Parathyroid adenoma (tissue), 2 donors: ENCODE measurements at regions not wholly inside any gene's neighbourhood (a gene's known extent, or its start where the extent isn't known, plus 50 kb on each side); places are given as distances from the start of the nearest gene placed in this dataset.

ENCODE experiments used
- H2AFZ ChIP-seq: fragments of 300-600 bp; sonication (generic); one replicate; pipeline ENCODE4 v1.7.0; 2017; ENCODE audit warnings: antibody characterized with exemption, mild to moderate bottlenecking
- H3K27ac ChIP-seq: fragments of 300-600 bp; sonication (generic); one replicate; pipeline ENCODE4 v1.7.0; 2017
- H3K27me3 ChIP-seq: fragments of 300-600 bp; sonication (generic); one replicate; pipeline ENCODE4 v1.7.0; 2017; ENCODE audit warnings: low read length; ENCODE audit not compliant: control insufficient read depth, insufficient read depth
- H3K36me3 ChIP-seq: fragments of 300-600 bp; sonication (generic); one replicate; pipeline ENCODE4 v1.7.0; 2017; ENCODE audit warnings: low read length; ENCODE audit not compliant: control insufficient read depth, insufficient read depth
- H3K4me1 ChIP-seq: fragments of 300-600 bp; sonication (generic); one replicate; pipeline ENCODE4 v1.7.0; 2017; ENCODE audit warnings: control low read depth
- H3K4me2 ChIP-seq: fragments of 300-600 bp; sonication (generic); one replicate; pipeline ENCODE4 v1.7.0; 2017; ENCODE audit warnings: low read length
- H3K4me3 ChIP-seq: fragments of 300-600 bp; sonication (generic); one replicate; pipeline ENCODE4 v1.7.0; 2017; ENCODE audit warnings: low read depth, low read length
- H3K79me2 ChIP-seq: fragments of 300-600 bp; sonication (generic); one replicate; pipeline ENCODE4 v1.7.0; 2017; ENCODE audit warnings: control low read depth
- H3K9ac ChIP-seq: fragments of 300-600 bp; sonication (generic); one replicate; pipeline ENCODE4 v1.7.0; 2017; ENCODE audit warnings: mild to moderate bottlenecking
- H3K9me3 ChIP-seq: fragments of 300-600 bp; sonication (generic); one replicate; pipeline ENCODE4 v1.7.0; 2017; ENCODE audit warnings: low read length; ENCODE audit not compliant: control insufficient read depth
- CTCF ChIP-seq: fragments of 300-600 bp; sonication (generic); IDR thresholded peaks from one replicate; pipeline ENCODE4 v1.7.0; 2017; ENCODE audit warnings: antibody characterized with exemption, mild to moderate bottlenecking
- donor health status: primary hyperparathyroidism.

DNA sequence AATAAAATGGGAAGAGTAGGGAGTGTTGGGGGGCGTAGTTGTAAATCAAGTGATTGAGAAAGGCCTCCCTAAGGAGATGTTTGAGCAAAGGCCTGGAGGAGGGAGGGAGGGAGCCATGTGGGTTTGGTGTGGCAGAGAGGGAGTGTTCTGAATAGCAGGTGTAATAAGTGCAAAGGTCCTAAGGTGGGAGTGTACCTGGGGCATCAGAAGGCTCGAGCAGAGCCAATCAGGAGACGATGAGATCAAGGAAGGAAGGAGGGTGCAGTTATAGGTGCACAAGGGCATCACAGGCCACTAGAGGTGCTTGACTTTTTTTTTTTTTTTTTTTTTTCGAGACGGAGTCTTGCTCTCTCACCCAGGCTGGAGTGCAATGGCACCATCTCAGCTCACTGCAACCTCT lies 77.9 kb upstream of the PLXNC1 start:
- TF ChIP-seq CTCF = no peak
- Histone ChIP-seq H3K79me2 (no peaks in the 10 kb centered on the region), H3K4me2 (no peak overlapping the region), H3K27ac (no peak overlapping the region), H3K4me3 (no peak overlapping the region), H2AFZ (no peak overlapping the region), H3K4me1 (no peaks in the 10 kb centered on the region), H3K27me3 (no peaks in the 10 kb centered on the region), H3K36me3 (no peaks in the 10 kb centered on the region), H3K9me3 (no peaks in the 10 kb centered on the region), H3K9ac (no peak overlapping the region)

DNA sequence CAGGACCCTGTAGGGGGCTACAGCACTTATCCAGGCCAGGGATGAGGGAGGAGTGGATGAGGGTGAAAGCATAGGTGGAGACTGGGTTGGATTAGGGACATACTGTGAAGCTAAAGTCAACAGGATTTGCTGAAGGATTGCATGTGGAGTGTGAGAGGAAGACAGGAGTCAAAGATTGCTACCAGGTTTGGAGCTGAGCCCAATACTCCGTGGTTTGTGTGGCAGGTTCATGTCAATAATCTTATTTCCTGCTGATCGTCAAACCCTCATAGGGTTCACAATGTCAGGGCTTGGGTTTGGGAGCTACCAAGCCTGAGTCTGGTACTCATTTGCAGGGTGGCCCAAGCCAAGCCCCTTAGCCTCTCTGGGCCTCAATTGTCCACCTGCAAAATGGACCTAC lies 77.1 kb upstream of the PLXNC1 start:
- Histone ChIP-seq H3K4me1 (no peaks in the 10 kb centered on the region), H3K36me3 (no peaks in the 10 kb centered on the region), H3K79me2 (no peaks in the 10 kb centered on the region), H3K4me3 (no peak overlapping the region), H3K27me3 (no peaks in the 10 kb centered on the region), H3K27ac (no peak overlapping the region), H2AFZ (no peak overlapping the region), H3K4me2 (no peak overlapping the region), H3K9me3 (no peaks in the 10 kb centered on the region), H3K9ac (no peak overlapping the region)
- TF ChIP-seq CTCF = no peak

DNA sequence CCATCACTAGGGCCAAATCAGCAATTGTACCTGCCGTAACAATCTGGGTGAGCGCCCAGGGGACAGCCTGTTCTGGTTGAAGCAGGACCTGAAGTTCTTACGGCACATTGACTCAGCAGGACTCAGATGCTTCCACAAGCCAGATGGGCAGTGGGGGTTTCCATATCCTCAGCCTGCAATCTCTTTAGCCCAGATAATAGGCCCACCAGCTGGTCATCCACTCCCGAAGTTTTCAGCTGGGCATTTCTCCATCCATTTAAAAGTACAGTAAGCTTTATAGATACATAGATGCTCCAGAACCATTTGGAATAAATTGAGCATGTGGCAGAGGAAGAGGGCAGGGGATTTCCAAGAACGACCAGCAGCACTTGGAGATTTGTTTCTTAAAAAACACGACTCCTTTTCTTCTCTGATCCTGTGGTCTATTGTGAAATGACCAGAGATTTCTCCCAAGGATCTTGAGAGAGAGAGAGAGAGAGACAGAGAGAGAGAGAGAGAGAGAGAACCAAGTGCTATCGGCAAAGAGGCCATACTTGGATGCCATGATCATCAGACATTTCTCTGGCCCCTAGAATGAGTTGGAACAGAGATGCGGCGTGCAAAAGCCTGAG lies 74.8 kb upstream of the PLXNC1 start:
- no peaks in the 10 kb centered on the region for H3K27me3 ChIP-seq
- no peak overlapping the region for H2AFZ ChIP-seq
- no peaks in the 10 kb centered on the region for H3K9me3 ChIP-seq
- no peaks in the 10 kb centered on the region for H3K36me3 ChIP-seq
- no peak for TF ChIP-seq CTCF
- H3K4me1 ChIP-seq = no peaks in the 10 kb centered on the region
- H3K4me2 ChIP-seq = no peak overlapping the region
- no peak overlapping the region for H3K27ac ChIP-seq
- no peak overlapping the region for H3K9ac ChIP-seq
- H3K4me3 ChIP-seq = no peak overlapping the region
- no peaks in the 10 kb centered on the region for H3K79me2 ChIP-seq

- H3K36me3 ChIP-seq = no peaks in the 10 kb centered on the region
- no peaks in the 10 kb centered on the region for H3K4me1 ChIP-seq
- no peak overlapping the region for H3K4me2 ChIP-seq
- TF ChIP-seq CTCF = no peak
- peak overlapping the region; percentile 33 for H3K27ac ChIP-seq
- no peaks in the 10 kb centered on the region for H3K79me2 ChIP-seq
- no peaks in the 10 kb centered on the region for H3K27me3 ChIP-seq
- no peaks in the 10 kb centered on the region for H3K9me3 ChIP-seq
- no peak overlapping the region for H3K9ac ChIP-seq
- no peak overlapping the region for H2AFZ ChIP-seq
- no peak overlapping the region for H3K4me3 ChIP-seq
These were observed 74.0 kb upstream of the PLXNC1 start for GRCh38 chr12:94074216-94074979.
